NCI-H774 (cell line): ENCODE measurements at regions not wholly inside any gene's neighbourhood (a gene's known extent, or its start where the extent isn't known, plus 50 kb on each side); places are given as distances from the start of the nearest gene placed in this dataset.
"Not testable (repeated sequence)": the region's sequence is repeated elsewhere in the genome, so short reads cannot be mapped to it uniquely, and the experiment has no call there.

Experiments used
- DNase-seq: peaks from one replicate; lab custom pipeline; 2025; lab: John Stamatoyannopoulos, UW

GRCh38 chrX:116290359-116290758 is 119.8 kb downstream of the AGTR2 start:
- DNase-seq = no peak

GRCh38 chrX:116292183-116292582 is 121.6 kb downstream of the AGTR2 start:
- no peak for DNase-seq

- DNase-seq = no peak
Observed at GRCh38 chrX:116298956-116299355, 128.4 kb downstream of the AGTR2 start.

GRCh38 chrX:116306218-116306617 is 130.2 kb upstream of the SLC6A14 start:
- no peak for DNase-seq

GRCh38 chrX:116317409-116317808 is 119.0 kb upstream of the SLC6A14 start:
- DNase-seq = no peak

GRCh38 chrX:116318672-116319071 is 117.7 kb upstream of the SLC6A14 start:
- DNase-seq = no peak

- no peak for DNase-seq
Observed at GRCh38 chrX:116321711-116322110, 114.7 kb upstream of the SLC6A14 start.

- DNase-seq = not testable (repeated sequence)
Observed at GRCh38 chrX:116332026-116332425, 104.4 kb upstream of the SLC6A14 start.

- not testable (repeated sequence) for DNase-seq
Observed at GRCh38 chrX:116334797-116335196, 101.6 kb upstream of the SLC6A14 start.

- no peak for DNase-seq
Observed at GRCh38 chrX:116339407-116339806, 97.0 kb upstream of the SLC6A14 start.

- DNase-seq = no peak
Observed at GRCh38 chrX:116342903-116343302, 93.5 kb upstream of the SLC6A14 start.

- DNase-seq = no peak
Observed at GRCh38 chrX:116345958-116346357, 90.4 kb upstream of the SLC6A14 start.

- no peak for DNase-seq
Observed at GRCh38 chrX:116357329-116357728, 79.1 kb upstream of the SLC6A14 start.

- DNase-seq = no peak
Observed at GRCh38 chrX:116378961-116379360, 57.4 kb upstream of the SLC6A14 start.

GRCh38 chrX:116379854-116380253 is 56.6 kb upstream of the SLC6A14 start:
- DNase-seq = no peak

GRCh38 chrX:116384406-116384954 is 51.9 kb upstream of the SLC6A14 start:
- no peak for DNase-seq
